IPS-20b (cell line): ENCODE measurements at regions not wholly inside any gene's neighbourhood (a gene's known extent, or its start where the extent isn't known, plus 50 kb on each side); places are given as distances from the start of the nearest gene placed in this dataset.
"Not testable (repeated sequence)": the region's sequence is repeated elsewhere in the genome, so short reads cannot be mapped to it uniquely, and the experiment has no call there.

Experiments
- H3K27ac ChIP-seq: one replicate; pipeline ENCODE4 v1.5.1; 2013; ENCODE audit warnings: low read length
- H3K27me3 ChIP-seq: 2 replicates; pipeline ENCODE4 v1.6.1; 2013; ENCODE audit warnings: mild to moderate bottlenecking, low read length, inconsistent platforms; ENCODE audit not compliant: insufficient read depth
- H3K36me3 ChIP-seq: 2 replicates; pipeline ENCODE4 v1.6.1; 2013; ENCODE audit warnings: low read depth, mild to moderate bottlenecking, inconsistent platforms, low read length, moderate library complexity; ENCODE audit not compliant: insufficient read depth
- H3K4me1 ChIP-seq: 2 replicates; pipeline ENCODE4 v1.6.1; 2013; ENCODE audit warnings: mild to moderate bottlenecking, control low read depth, inconsistent platforms, low read length, moderate library complexity; ENCODE audit not compliant: insufficient read depth
- H3K4me3 ChIP-seq: 2 replicates; pipeline ENCODE4 v1.5.1; 2013; ENCODE audit warnings: mild to moderate bottlenecking, low read length, inconsistent platforms
- H3K9ac ChIP-seq: 2 replicates; pipeline ENCODE4 v1.6.1; 2013; ENCODE audit warnings: low read depth, mild to moderate bottlenecking, inconsistent platforms, low read length, moderate library complexity
- H3K9me3 ChIP-seq: 2 replicates; pipeline ENCODE4 v1.6.1; 2013; ENCODE audit warnings: mild to moderate bottlenecking, low read depth, low read length, inconsistent platforms; ENCODE audit not compliant: insufficient read depth

GRCh38 chr12:3375326-3375725 is 115.7 kb upstream of the PRMT8 start:
- H3K4me1 ChIP-seq: no peaks in the 10 kb centered on the region
- H3K27ac ChIP-seq: no peak overlapping the region
- no peaks in the 10 kb centered on the region; the same call in 1 of the 2 replicates for H3K27me3 ChIP-seq
- no peaks in the 10 kb centered on the region for H3K36me3 ChIP-seq
- H3K9me3 ChIP-seq: no peaks in the 10 kb centered on the region
- H3K4me3 ChIP-seq: no peak overlapping the region
- no peak overlapping the region for H3K9ac ChIP-seq

GRCh38 chr12:3376779-3377455 is 114.1 kb upstream of the PRMT8 start:
- Histone ChIP-seq H3K9me3 (no peaks in the 10 kb centered on the region), H3K9ac (no peak overlapping the region), H3K4me1 (no peaks in the 10 kb centered on the region), H3K27ac (no peak overlapping the region), H3K27me3 (no peaks in the 10 kb centered on the region; the same call in 1 of the 2 replicates), H3K4me3 (no peak overlapping the region), H3K36me3 (no peaks in the 10 kb centered on the region)

GRCh38 chr12:3378655-3379054 is 112.3 kb upstream of the PRMT8 start:
- Histone ChIP-seq H3K36me3 (no peaks in the 10 kb centered on the region), H3K9me3 (no peaks in the 10 kb centered on the region), H3K4me1 (no peaks in the 10 kb centered on the region), H3K27me3 (no peaks in the 10 kb centered on the region; the same call in 1 of the 2 replicates), H3K9ac (no peak overlapping the region), H3K4me3 (no peak overlapping the region), H3K27ac (no peak overlapping the region)

GRCh38 chr12:3379079-3379478 is 111.9 kb upstream of the PRMT8 start:
- no peaks in the 10 kb centered on the region for H3K36me3 ChIP-seq
- no peak overlapping the region for H3K9ac ChIP-seq
- H3K27ac ChIP-seq: no peak overlapping the region
- no peaks in the 10 kb centered on the region for H3K9me3 ChIP-seq
- H3K27me3 ChIP-seq: no peaks in the 10 kb centered on the region; the same call in 1 of the 2 replicates
- H3K4me1 ChIP-seq: no peaks in the 10 kb centered on the region
- H3K4me3 ChIP-seq: no peak overlapping the region

GRCh38 chr12:3380200-3381043 is 110.6 kb upstream of the PRMT8 start:
- H3K27me3 ChIP-seq: no peaks in the 10 kb centered on the region
- no peak overlapping the region for H3K4me3 ChIP-seq
- H3K27ac ChIP-seq: no peak overlapping the region
- no peaks in the 10 kb centered on the region for H3K36me3 ChIP-seq
- no peak overlapping the region for H3K9ac ChIP-seq
- no peaks in the 10 kb centered on the region for H3K4me1 ChIP-seq
- H3K9me3 ChIP-seq: no peaks in the 10 kb centered on the region

GRCh38 chr12:3381059-3382047 is 109.7 kb upstream of the PRMT8 start:
- Histone ChIP-seq H3K27ac (no peak overlapping the region), H3K9ac (no peak overlapping the region), H3K27me3 (no peaks in the 10 kb centered on the region), H3K36me3 (no peaks in the 10 kb centered on the region), H3K9me3 (no peaks in the 10 kb centered on the region), H3K4me3 (no peak overlapping the region), H3K4me1 (no peaks in the 10 kb centered on the region)

GRCh38 chr12:3389986-3390385 is 101.0 kb upstream of the PRMT8 start:
- Histone ChIP-seq H3K4me1 (no peaks in the 10 kb centered on the region), H3K27me3 (no peaks in the 10 kb centered on the region; the same call in 1 of the 2 replicates), H3K9ac (no peak overlapping the region), H3K36me3 (no peaks in the 10 kb centered on the region), H3K27ac (no peak overlapping the region), H3K9me3 (no peaks in the 10 kb centered on the region), H3K4me3 (no peak overlapping the region)

- H3K27me3 ChIP-seq, H3K36me3 ChIP-seq, H3K9me3 ChIP-seq, H3K27ac ChIP-seq, H3K4me1 ChIP-seq: not testable (repeated sequence)
- Histone ChIP-seq H3K9ac (peak overlapping the region; percentile 36; the same call in 1 of the 2 replicates), H3K4me3 (peak overlapping the region; percentile 46)
These were observed 93.4 kb upstream of the PRMT8 start for GRCh38 chr12:3397596-3397995.

GRCh38 chr12:3398196-3398789 is 92.7 kb upstream of the PRMT8 start:
- H3K27me3 ChIP-seq: no peaks in the 10 kb centered on the region
- no peaks in the 10 kb centered on the region for H3K4me1 ChIP-seq
- no peaks in the 10 kb centered on the region for H3K36me3 ChIP-seq
- peak overlapping the region; percentile 46; the same call in 1 of the 2 replicates for H3K4me3 ChIP-seq
- peaks cover 4% of the 10 kb centered on the region; the same call in 1 of the 2 replicates for H3K9me3 ChIP-seq
- no peak overlapping the region for H3K27ac ChIP-seq
- peak overlapping the region; percentile 36; the same call in 1 of the 2 replicates for H3K9ac ChIP-seq

GRCh38 chr12:3405821-3406220 is 85.2 kb upstream of the PRMT8 start:
- Histone ChIP-seq H3K36me3 (no peaks in the 10 kb centered on the region), H3K9ac (no peak overlapping the region), H3K4me1 (no peaks in the 10 kb centered on the region), H3K4me3 (no peak overlapping the region), H3K27me3 (no peaks in the 10 kb centered on the region), H3K9me3 (peaks cover 21% of the 10 kb centered on the region), H3K27ac (no peak overlapping the region)

GRCh38 chr12:3407723-3408122 is 83.3 kb upstream of the PRMT8 start:
- Histone ChIP-seq H3K4me3 (no peak overlapping the region), H3K4me1 (no peaks in the 10 kb centered on the region), H3K9me3 (peaks cover 21% of the 10 kb centered on the region), H3K36me3 (no peaks in the 10 kb centered on the region), H3K27ac (no peak overlapping the region), H3K9ac (no peak overlapping the region), H3K27me3 (no peaks in the 10 kb centered on the region)
